ENCODE measurements at regions not wholly inside any gene's neighbourhood (a gene's known extent, or its start where the extent isn't known, plus 50 kb on each side); places are given as distances from the start of the nearest gene placed in this dataset.

GRCh38 chr9:80233906-80234305 lies 662.1 kb downstream of the TLE4 start:
- DNase-seq: no peak

GRCh38 chr9:80233102-80233843 lies 661.5 kb downstream of the TLE4 start:
- DNase-seq: no peak

- no peak for DNase-seq
Measured at GRCh38 chr9:80231318-80232236, 659.8 kb downstream of the TLE4 start.

GRCh38 chr9:80223897-80224296 lies 652.1 kb downstream of the TLE4 start:
- no peak for DNase-seq

GRCh38 chr9:80222466-80223169 lies 650.9 kb downstream of the TLE4 start:
- no peak for DNase-seq

GRCh38 chr9:80218328-80218727 lies 646.6 kb downstream of the TLE4 start:
- DNase-seq: no peak

- DNase-seq: no peak
Measured at GRCh38 chr9:80213613-80214012, 641.8 kb downstream of the TLE4 start.

- no peak for DNase-seq
Measured at GRCh38 chr9:80208696-80209095, 636.9 kb downstream of the TLE4 start.

GRCh38 chr9:80204054-80204453 lies 632.3 kb downstream of the TLE4 start:
- DNase-seq: no peak

- no peak for DNase-seq
Measured at GRCh38 chr9:80197661-80198060, 625.9 kb downstream of the TLE4 start.

GRCh38 chr9:80191108-80191507 lies 619.3 kb downstream of the TLE4 start:
- no peak for DNase-seq

- DNase-seq: no peak
Measured at GRCh38 chr9:80188579-80188978, 616.8 kb downstream of the TLE4 start.

- DNase-seq: no peak
Measured at GRCh38 chr9:80185112-80185738, 613.5 kb downstream of the TLE4 start.

GRCh38 chr9:80177949-80178480 lies 606.2 kb downstream of the TLE4 start:
- no peak for DNase-seq

- peak; percentile 34 for DNase-seq
Measured at GRCh38 chr9:80175286-80176150, 603.8 kb downstream of the TLE4 start.

GRCh38 chr9:80163889-80164288 lies 592.1 kb downstream of the TLE4 start:
- DNase-seq: no peak

- DNase-seq: no peak
Measured at GRCh38 chr9:80158554-80159170, 586.9 kb downstream of the TLE4 start.

- DNase-seq: no peak
Measured at GRCh38 chr9:80158131-80158530, 586.4 kb downstream of the TLE4 start.

- no peak for DNase-seq
Measured at GRCh38 chr9:80157561-80157983, 585.8 kb downstream of the TLE4 start.
